Type B pancreatic cell (in vitro differentiated cells): ENCODE measurements at regions not wholly inside any gene's neighbourhood (a gene's known extent, or its start where the extent isn't known, plus 50 kb on each side); places are given as distances from the start of the nearest gene placed in this dataset.
"Not testable (repeated sequence)": the region's sequence is repeated elsewhere in the genome, so short reads cannot be mapped to it uniquely, and the experiment has no call there.

Experiments
- DNase-seq: peaks from one replicate; pipeline ENCODE4 v3.0.0; 2021; ENCODE audit warnings: mixed read lengths; ENCODE audit not compliant: unreplicated experiment; ENCODE audit errors: extremely low spot score
- H3K27ac Mint-ChIP-seq: 2 replicates; pipeline ENCODE4 v1.8.0; 2021; ENCODE audit warnings: mild to moderate bottlenecking, mixed read lengths
- H3K27me3 Mint-ChIP-seq: 2 replicates; pipeline ENCODE4 v1.8.0; 2021; ENCODE audit warnings: mixed read lengths
- H3K36me3 Mint-ChIP-seq: 2 replicates; pipeline ENCODE4 v1.8.0; 2021; ENCODE audit warnings: mixed read lengths
- H3K4me1 Mint-ChIP-seq: one replicate; pipeline ENCODE4 v1.8.0; 2021; ENCODE audit warnings: mixed read lengths; ENCODE audit not compliant: unreplicated experiment
- H3K4me3 Mint-ChIP-seq: 2 replicates; pipeline ENCODE4 v1.8.0; 2021; ENCODE audit warnings: mild to moderate bottlenecking, mixed read lengths
- H3K9me3 Mint-ChIP-seq: 2 replicates; pipeline ENCODE4 v1.8.0; 2021; ENCODE audit warnings: mixed read lengths
- TF ChIP-seq, protein P1 (sequence below): fragments of 200-600 bp; sonication (generic); conservative IDR thresholded peaks from 2 replicates; pipeline ENCODE4 v1.5.0; 2021; ENCODE audit warnings: antibody characterized with exemption, mild to moderate bottlenecking

GRCh38 chr1:213337025-213337678 is 286.1 kb downstream of the RPS6KC1 start:
- Mint-ChIP-seq H3K36me3 (no peaks in the 10 kb centered on the region), H3K27me3 (no peaks in the 10 kb centered on the region), H3K27ac (no peak overlapping the region), H3K4me3 (no peak overlapping the region), H3K9me3 (no peaks in the 10 kb centered on the region), H3K4me1 (no peaks in the 10 kb centered on the region)
- TF ChIP-seq, protein P1, sequence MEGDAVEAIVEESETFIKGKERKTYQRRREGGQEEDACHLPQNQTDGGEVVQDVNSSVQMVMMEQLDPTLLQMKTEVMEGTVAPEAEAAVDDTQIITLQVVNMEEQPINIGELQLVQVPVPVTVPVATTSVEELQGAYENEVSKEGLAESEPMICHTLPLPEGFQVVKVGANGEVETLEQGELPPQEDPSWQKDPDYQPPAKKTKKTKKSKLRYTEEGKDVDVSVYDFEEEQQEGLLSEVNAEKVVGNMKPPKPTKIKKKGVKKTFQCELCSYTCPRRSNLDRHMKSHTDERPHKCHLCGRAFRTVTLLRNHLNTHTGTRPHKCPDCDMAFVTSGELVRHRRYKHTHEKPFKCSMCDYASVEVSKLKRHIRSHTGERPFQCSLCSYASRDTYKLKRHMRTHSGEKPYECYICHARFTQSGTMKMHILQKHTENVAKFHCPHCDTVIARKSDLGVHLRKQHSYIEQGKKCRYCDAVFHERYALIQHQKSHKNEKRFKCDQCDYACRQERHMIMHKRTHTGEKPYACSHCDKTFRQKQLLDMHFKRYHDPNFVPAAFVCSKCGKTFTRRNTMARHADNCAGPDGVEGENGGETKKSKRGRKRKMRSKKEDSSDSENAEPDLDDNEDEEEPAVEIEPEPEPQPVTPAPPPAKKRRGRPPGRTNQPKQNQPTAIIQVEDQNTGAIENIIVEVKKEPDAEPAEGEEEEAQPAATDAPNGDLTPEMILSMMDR = no peak
- no peak for DNase-seq

- DNase-seq = no peak
- no peaks in the 10 kb centered on the region for H3K36me3 Mint-ChIP-seq
- no peaks in the 10 kb centered on the region for H3K4me1 Mint-ChIP-seq
- no peak overlapping the region for H3K27ac Mint-ChIP-seq
- H3K27me3 Mint-ChIP-seq = no peaks in the 10 kb centered on the region
- H3K4me3 Mint-ChIP-seq = no peak overlapping the region
- TF ChIP-seq, protein P1 = no peak
- no peaks in the 10 kb centered on the region for H3K9me3 Mint-ChIP-seq
These were observed 289.6 kb downstream of the RPS6KC1 start for GRCh38 chr1:213340593-213340992.

DNA sequence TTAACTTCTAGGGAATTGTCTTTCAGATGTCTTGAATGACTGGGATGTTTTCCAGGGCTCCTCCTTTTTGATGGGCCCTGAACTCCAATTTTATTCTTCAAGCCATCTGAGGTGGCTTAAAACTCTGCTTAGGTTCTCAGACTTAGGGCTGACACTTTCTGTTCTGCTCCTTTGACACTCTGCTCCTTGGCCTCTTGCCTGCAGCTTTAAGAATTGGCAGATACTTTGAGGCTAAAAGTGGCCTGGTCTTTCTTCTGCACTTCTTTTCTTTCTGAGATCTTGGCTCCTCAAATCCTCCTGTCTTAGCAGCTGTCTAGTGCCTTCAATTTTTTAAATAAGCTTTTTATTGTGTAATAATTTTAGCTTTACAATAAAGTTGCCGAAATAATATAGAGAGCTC is 294.6 kb downstream of the RPS6KC1 start:
- no peaks in the 10 kb centered on the region for H3K9me3 Mint-ChIP-seq
- no peaks in the 10 kb centered on the region for H3K36me3 Mint-ChIP-seq
- no peak overlapping the region for H3K4me3 Mint-ChIP-seq
- TF ChIP-seq, protein P1 = no peak
- DNase-seq = no peak
- H3K27ac Mint-ChIP-seq = no peak overlapping the region
- no peaks in the 10 kb centered on the region for H3K4me1 Mint-ChIP-seq
- no peaks in the 10 kb centered on the region for H3K27me3 Mint-ChIP-seq

GRCh38 chr1:213357403-213357802 is 306.4 kb downstream of the RPS6KC1 start:
- DNase-seq = no peak
- H3K9me3 Mint-ChIP-seq = no peaks in the 10 kb centered on the region
- TF ChIP-seq, protein P1 = no peak
- no peaks in the 10 kb centered on the region for H3K36me3 Mint-ChIP-seq
- no peak overlapping the region for H3K27ac Mint-ChIP-seq
- no peak overlapping the region for H3K4me3 Mint-ChIP-seq
- H3K4me1 Mint-ChIP-seq = no peaks in the 10 kb centered on the region
- H3K27me3 Mint-ChIP-seq = peaks cover 4% of the 10 kb centered on the region

- not testable (repeated sequence) for DNase-seq, H3K4me3 Mint-ChIP-seq, H3K9me3 Mint-ChIP-seq, H3K27me3 Mint-ChIP-seq, H3K4me1 Mint-ChIP-seq, H3K36me3 Mint-ChIP-seq, H3K27ac Mint-ChIP-seq
These were observed 307.3 kb downstream of the RPS6KC1 start for GRCh38 chr1:213358368-213358767.

DNA sequence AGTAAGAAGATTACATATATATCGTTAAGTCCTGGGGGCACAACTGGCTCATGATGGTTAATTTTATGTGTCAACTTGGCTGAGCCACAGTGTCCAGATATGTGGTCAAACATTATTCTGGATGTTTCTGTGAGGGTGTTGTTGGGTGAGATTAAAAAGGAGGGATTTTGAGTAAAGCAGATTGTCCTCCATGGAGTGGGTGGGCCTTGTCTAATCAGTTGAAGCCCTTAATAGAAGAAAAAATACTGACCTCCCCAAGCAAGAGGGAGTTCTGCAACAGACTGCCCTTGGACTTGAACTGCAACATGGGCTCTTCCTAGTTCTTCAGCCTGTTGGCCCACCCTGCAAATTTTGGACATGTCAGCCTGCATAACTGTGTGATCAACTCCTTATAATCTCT is 311.6 kb downstream of the RPS6KC1 start:
- H3K27ac Mint-ChIP-seq = no peak overlapping the region
- H3K4me3 Mint-ChIP-seq = no peak overlapping the region
- no peak for DNase-seq
- peaks cover 4% of the 10 kb centered on the region for H3K27me3 Mint-ChIP-seq
- H3K36me3 Mint-ChIP-seq = no peaks in the 10 kb centered on the region
- H3K4me1 Mint-ChIP-seq = no peaks in the 10 kb centered on the region
- TF ChIP-seq, protein P1 = no peak
- H3K9me3 Mint-ChIP-seq = peaks cover 6% of the 10 kb centered on the region
